Activated CD8-positive, alpha-beta memory T cell treated with anti-CD3 and anti-CD28 coated beads, Interleukin-2, amount 50 U/mL, for 48 hours (primary cell): ENCODE measurements at regions not wholly inside any gene's neighbourhood (a gene's known extent, or its start where the extent isn't known, plus 50 kb on each side); places are given as distances from the start of the nearest gene placed in this dataset.
"Not testable (repeated sequence)": the region's sequence is repeated elsewhere in the genome, so short reads cannot be mapped to it uniquely, and the experiment has no call there.

Experiments
- DNase-seq: peaks from one replicate; pipeline ENCODE4 v3.0.0-alpha.2; 2020

- peak; percentile 33 for DNase-seq
Measured at GRCh38 chr1:181173761-181174447, 85.4 kb downstream of the IER5 start.

GRCh38 chr1:181174861-181175260 is 86.4 kb downstream of the IER5 start:
- DNase-seq, result peak; percentile 18

DNA sequence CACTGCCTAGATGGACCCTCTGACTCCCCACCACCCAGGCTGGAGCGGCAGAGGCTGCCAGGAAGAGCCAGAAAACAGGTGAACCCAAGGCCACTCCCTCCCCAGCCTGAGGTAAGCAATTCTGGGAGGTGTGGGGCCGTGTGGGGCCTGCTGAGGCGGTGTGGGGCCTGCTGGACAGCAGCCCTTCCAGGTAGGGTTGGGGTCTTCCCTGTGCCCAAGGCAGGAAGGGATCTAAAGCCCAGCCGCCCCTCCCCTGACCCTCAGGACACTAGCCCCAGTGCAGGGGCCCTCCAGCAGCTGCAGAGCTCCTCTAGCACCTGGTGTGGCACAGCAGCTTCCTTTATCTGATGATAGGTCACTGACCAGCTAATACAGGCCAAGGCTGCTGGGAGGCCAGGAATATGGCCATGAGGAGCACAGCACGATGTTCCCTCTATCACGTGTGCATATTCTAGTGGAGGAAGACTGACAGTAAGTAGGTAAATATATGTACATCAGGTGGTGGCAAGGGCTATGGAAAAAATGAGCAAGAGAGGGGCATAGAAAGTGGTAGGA is 86.9 kb downstream of the IER5 start:
- DNase-seq, result peak; percentile 28

DNA sequence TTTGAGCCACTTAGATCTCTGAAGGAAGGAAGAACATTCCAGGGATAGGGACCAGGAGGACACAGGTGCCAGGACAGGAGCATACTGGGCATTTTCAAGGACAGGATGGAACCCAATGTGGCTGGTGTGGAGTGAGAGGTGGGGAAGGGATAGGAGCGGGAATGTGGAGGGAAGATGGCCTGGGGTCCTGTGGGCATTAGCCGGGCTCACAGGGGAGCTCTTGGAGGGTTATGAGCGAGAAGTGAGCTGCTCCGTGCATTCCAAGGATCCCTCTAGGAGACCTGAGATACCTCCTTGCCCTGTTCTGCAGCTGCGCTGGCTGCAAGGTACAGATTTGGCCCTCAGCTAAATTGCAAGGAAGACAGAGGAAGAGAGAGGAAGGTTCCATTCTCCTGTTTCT is 87.5 kb downstream of the IER5 start:
- peak; percentile 23 for DNase-seq

DNA sequence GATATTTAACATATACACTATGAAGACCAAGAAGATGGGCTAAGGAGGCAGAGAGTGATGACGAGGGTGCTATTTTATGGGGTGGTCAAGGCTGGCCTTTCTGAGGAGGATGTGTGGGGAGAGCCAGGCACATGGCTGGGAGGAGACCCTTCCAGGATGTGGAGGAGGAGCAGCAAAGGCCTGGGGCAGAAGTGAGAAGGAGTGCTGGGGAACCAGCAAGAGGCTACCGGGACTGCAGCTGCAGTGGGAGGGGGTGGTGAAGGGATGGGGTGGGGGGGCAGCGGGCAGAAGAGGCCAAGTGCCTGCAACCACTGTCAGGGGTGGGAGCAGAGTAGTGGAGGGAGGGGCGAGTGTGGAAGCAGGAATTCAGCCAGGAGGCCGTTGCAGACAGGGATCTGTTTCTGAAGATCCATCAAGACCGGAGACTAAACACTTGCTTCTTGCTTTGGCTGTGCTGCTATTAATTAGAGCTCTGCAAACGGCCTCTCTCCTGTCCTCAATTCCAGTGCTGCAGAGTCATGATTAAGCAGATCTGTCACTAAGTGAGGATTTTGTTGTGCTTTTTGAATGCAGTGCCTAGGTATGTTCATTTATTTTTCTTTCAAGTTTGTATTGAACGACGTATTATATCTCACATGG is 89.9 kb downstream of the IER5 start:
- peak; percentile 40 for DNase-seq

GRCh38 chr1:181179279-181179986 is 90.9 kb downstream of the IER5 start:
- DNase-seq, result peak; percentile 13

GRCh38 chr1:181179987-181180365 is 91.5 kb downstream of the IER5 start:
- peak; percentile 65 for DNase-seq

- peak; percentile 47 for DNase-seq
Measured at GRCh38 chr1:181180407-181181031, 92.0 kb downstream of the IER5 start.

GRCh38 chr1:181181792-181182585 is 93.5 kb downstream of the IER5 start:
- peak; percentile 43 for DNase-seq

DNA sequence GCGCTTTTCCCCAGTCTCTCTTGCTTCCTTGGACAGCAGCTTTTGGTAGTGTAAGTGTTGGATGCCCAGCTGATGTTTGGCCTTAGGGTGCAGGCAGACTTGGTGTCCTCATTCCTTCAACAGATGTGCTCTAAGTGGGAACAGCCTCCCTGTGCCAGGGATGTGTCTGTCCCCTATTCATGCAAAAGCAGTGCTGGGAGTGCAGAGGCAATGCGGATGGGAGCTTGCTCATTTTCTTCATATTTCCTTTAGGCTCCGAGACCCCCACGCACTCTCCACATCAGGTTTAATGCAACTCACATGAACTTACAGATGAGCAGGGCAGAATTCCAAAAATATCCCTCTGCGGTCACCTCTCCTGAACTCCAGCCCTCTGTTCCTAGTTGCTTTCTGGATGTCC is 96.1 kb downstream of the IER5 start:
- peak; percentile 33 for DNase-seq

DNA sequence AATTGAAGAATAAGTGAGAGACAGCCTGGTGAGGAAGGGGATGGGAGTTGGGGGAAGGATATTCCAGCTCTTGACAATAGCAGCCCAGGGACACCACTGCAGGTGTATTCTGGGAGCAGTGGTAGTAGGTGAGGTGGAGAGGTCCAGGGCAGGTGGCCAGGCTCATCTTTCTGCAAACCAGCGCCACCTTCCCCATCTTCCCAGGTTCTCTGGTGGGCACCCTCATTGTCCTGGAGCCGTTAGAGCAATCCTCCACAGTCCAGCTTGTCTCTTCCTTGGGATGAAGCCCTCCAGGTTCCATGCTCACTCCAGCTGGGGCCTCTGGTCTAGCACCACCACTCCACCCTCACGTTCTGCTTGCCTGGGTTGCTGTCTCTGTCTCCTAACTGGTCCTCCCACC is 97.0 kb downstream of the IER5 start:
- DNase-seq, result peak; percentile 22

- not testable (repeated sequence) for DNase-seq
Measured at GRCh38 chr1:181186133-181186532, 97.6 kb downstream of the IER5 start.

DNA sequence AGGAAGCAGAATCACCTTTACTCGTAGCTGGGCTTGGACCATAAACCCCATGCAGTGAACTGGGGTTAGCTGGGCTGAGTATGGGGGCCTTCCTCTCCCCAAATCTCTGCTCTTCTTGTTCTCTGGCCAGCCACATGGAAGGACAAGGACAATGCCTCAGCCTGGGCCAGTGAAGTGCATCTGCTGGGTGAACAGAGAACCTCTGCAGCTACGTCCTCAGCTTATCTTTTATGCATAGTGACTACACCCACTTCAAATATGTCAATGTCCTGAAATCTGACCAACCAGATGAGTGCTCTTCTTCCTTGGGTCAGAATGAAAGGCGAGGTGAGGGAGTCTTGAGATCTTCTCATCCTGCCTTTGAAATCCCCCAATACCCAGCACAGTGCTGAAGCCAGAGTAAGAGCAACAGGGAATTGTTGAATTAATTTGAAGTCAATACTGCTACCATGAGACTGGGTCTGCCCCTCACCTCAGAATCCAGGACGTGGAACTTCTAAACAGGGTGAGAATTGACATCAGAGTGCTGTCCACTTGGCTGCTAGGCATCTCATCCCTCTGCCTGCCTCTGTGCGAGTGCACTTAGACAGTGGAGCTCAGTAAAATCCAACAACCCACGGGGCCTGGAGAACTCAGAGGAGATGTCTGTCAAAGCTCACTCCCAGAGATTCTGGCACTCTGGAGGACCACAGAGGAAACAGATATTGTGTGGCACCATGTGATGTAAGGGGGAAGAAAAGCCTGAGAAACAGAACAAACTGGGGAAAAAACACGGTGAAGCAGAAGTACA is 99.0 kb downstream of the IER5 start:
- DNase-seq, result peak; percentile 35

GRCh38 chr1:181189245-181189644 is 100.7 kb downstream of the IER5 start:
- no peak for DNase-seq

DNA sequence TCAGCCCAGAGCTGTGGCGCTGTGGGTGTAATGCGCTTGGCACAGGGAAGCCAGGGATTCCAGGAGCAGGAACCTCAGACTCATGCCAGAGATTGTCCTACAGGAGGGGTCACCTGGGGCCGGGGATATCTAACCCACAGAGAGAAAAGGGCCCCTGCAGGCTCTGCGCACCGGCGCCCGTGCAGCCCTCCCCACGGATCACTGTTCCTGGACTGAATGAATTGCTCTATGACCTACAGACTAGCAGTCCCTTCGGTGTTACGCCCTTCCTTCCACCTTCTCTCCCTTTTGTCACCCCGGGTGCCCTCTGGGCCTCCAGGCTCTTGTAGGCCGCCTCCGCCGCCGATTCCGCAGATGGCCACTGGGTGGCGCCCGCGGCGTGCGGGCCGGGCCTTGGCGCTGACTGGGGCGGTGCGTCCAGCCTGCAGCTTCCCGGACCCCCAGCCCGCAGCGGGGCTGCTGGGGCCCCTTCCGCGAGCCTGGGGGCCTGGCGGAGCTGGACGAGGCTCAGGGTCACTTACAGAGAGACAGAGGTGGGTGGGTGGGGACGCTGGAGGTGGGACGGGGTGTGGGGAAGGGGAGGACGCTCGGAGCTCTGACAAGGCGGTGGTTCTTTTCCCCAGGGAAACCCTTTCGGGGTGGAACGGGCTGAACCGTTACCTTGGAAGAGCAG is 101.3 kb downstream of the IER5 start:
- peak; percentile 97 for DNase-seq

DNA sequence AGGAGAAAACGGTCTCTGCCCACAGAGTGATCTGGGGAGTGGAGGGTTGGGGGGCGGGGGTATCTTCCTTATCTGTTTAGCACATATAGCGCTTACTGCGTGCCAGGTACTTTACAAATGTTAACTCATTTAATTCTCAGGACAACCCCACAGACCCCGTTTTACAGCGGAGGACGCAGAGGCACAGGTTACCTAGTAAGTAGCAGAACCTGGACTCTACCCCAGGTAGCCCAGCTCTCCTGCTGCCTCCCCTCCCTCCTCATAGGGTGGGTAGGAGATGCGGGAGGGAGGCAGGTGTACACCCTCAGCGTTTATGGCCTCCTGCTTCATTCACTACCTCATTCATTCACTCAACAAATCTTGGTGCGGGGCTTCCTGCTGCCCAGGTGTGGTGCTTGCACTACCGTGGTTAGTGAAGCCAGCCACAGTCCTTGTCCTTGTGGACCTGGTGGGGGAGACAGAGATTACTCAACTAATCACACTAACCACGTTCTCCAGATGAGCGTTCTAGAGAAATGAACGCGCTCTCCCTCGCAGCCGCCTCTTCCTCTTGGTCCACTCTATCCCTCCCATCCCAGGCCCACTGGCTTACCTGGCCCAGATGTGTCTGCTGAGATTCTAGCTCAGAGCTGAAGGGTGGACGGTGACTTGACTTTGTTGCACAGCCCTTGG is 102.0 kb downstream of the IER5 start:
- peak; percentile 53 for DNase-seq

- peak; percentile 40 for DNase-seq
Measured at GRCh38 chr1:181191494-181192040, 103.1 kb downstream of the IER5 start.

GRCh38 chr1:181192316-181192715 is 103.8 kb downstream of the IER5 start:
- DNase-seq, result no peak

GRCh38 chr1:181202986-181203555 is 114.6 kb downstream of the IER5 start:
- DNase-seq, result no peak

GRCh38 chr1:181204530-181204929 is 116.0 kb downstream of the IER5 start:
- DNase-seq, result no peak
